ENCODE measurements at regions not wholly inside any gene's neighbourhood (a gene's known extent, or its start where the extent isn't known, plus 50 kb on each side); places are given as distances from the start of the nearest gene placed in this dataset.

DNA sequence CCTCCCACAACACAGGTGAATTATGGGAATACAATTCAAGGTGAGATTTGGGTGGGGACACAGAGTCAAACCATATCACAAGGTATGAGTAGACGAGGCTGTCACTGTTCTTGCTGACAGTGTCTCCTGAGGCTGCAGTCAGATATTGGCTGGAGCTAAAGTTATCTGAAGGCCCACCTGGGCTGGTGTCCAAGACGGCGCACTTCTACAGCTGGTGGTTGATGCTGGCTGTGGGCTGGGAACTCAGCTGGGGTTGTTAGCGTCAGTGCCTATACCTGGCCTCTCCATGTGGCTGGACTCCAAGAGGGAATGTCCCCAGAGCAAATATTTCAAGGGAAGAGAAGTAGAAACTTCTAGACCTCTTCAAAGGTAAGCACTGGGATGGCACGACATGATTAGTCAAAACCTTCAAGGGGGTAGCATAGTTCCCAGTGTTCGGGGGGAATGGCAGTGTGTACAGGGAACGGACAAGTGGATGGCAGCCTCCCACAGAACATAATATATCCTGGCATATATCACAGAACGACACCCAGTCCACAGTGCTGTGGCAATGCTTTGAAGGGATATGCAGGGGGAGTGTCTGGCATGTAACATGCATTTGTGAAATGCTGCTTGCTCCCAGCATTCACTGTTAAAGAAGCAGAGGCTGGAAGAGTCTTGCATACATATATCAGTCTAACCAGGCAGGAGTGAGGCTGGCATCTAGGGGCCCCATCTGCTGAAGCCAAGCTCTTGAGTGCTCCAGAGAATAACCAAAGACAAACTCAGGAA, 126.7 kb upstream of the RFLNA start:
- WGBS, result 71% methylated on average over 8 of the region's 8 CpGs
- H3K36me3 ChIP-seq (ENCODE audit: insufficient read depth), result no peaks in the 10 kb centered on the region
- H3K4me3 ChIP-seq (ENCODE audit: low read depth, low read length), result no peak overlapping the region
- no peaks in the 10 kb centered on the region for H3K4me1 ChIP-seq (ENCODE audit: insufficient read depth)
- H3K27ac ChIP-seq (ENCODE audit: low read depth), result no peak overlapping the region
- DNase-seq (ENCODE audit: extremely low spot score), result no peak

DNA sequence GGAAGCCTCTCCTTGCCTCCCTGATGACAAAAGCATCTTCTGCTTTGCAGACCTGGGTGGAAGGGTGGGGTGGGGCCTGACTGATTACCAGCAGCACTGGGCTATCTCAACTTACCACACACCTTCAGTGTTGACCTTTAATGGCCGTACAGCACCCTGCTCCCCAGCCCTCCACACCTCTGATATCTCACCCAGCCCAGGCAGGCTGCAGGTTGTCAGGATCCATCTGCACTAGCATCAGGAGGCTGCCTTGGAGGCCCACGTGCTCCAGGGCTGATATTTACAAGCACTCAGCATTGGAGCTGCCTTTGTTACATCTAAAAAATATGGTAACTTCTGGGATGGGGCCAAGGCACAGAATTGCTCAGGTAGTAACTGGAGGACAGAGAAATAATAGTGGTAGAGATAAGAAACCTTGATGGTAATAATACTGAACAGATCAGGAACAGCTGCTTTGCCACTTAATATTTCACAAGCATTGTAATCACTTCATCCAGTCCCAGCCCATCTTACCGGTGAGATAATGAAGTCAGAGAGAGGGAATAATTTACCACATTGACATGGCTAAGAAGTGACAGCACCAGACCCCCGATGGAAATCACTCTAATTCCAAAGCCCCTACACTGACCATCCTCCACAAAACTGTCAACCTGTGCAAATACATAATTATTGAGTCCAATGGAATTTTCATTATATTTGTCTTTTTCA, 125.2 kb upstream of the RFLNA start:
- H3K4me1 ChIP-seq (ENCODE audit: insufficient read depth), result peaks cover 1% of the 10 kb centered on the region
- no peak overlapping the region for H3K27ac ChIP-seq (ENCODE audit: low read depth)
- no peaks in the 10 kb centered on the region for H3K36me3 ChIP-seq (ENCODE audit: insufficient read depth)
- no peak for DNase-seq (ENCODE audit: extremely low spot score)
- 62% methylated on average over 4 of the region's 4 CpGs for WGBS
- no peak overlapping the region for H3K4me3 ChIP-seq (ENCODE audit: low read depth, low read length)

DNA sequence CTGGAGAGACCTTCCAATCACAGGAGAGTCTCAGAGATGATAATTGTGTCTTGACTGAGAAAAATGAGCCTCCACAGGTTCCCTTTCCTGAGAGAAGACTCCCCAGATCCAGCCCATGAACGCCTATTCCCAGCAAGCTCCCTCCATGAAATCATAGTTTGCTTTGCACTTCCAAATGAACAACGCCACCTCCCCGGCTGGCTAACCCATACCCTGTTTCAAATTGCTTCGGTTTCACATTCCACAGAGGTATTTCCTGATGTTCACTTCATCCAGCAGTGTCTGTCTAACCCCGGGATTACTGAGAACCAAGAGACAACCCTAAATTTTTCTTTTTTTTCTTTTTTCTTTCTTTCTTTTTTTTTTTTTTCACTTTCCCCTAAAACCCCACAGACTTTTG, 124.1 kb upstream of the RFLNA start:
- H3K36me3 ChIP-seq (ENCODE audit: insufficient read depth), result no peaks in the 10 kb centered on the region
- H3K4me1 ChIP-seq (ENCODE audit: insufficient read depth), result peaks cover 1% of the 10 kb centered on the region
- 81% methylated on average over 5 of the region's 5 CpGs for WGBS
- no peak overlapping the region for H3K27ac ChIP-seq (ENCODE audit: low read depth)
- H3K4me3 ChIP-seq (ENCODE audit: low read depth, low read length), result no peak overlapping the region
- DNase-seq (ENCODE audit: extremely low spot score), result no peak

DNA sequence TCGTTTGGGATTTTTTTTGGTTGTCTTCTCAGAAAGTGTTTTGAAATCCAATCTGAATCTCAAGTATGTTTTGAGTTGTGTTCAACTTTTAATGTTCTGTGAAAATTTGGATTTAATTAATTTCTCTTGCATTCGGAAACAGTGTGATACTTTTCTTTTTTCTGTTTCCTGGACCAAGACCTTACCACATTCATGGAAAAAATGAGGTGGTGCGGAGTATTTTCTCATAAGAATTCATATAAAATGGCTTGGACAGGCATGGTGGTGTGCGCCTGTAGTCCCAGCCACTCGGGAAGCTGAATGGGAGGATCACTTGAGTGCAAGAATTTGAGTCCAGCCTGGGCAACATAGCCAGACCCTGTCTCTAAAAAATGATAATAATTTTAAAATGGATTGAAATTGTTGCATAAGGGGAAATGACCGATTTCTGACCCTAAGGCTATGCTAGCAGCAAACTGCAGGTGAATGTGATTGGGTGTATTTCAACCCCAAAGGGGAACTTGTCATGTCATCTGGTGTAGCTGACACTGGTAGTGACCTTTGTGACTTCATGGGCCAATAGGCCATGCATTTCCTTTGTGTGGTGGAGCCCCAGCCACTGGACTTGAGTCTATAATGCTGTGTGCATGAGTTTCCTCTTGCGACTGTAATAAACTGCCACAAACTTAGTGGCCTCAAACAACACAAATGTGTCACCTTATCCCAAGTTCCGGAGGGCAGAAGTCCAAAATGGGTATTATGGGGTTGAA, 123.5 kb upstream of the RFLNA start:
- no peak for DNase-seq (ENCODE audit: extremely low spot score)
- WGBS, result 92% methylated on average over 8 of the region's 8 CpGs
- Histone ChIP-seq H3K36me3 (ENCODE audit: insufficient read depth) (no peaks in the 10 kb centered on the region), H3K4me3 (ENCODE audit: low read depth, low read length) (no peak overlapping the region), H3K27ac (ENCODE audit: low read depth) (no peak overlapping the region), H3K4me1 (ENCODE audit: insufficient read depth) (peaks cover 1% of the 10 kb centered on the region)

DNA sequence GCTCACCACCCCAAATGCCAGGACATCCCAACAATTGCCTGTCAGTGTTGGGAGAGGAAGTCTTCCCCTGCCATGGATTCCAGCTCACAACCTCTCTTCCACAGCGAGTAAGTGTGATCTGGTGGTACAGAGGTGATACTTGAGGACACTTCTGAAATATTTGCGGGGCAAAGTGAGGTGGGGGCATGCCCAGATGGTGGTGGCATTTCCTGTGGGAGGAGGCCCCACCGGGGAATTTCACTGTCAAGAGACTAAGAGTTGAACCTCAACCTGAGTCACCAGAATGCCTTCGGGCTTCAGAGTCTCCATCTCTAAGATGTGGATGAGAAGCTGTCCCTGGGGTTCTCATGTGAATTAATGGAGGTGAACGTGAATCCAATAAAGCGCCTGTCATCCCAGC, 122.3 kb upstream of the RFLNA start:
- Histone ChIP-seq H3K36me3 (ENCODE audit: insufficient read depth) (no peaks in the 10 kb centered on the region), H3K27ac (ENCODE audit: low read depth) (no peak overlapping the region), H3K4me1 (ENCODE audit: insufficient read depth) (peaks cover 1% of the 10 kb centered on the region), H3K4me3 (ENCODE audit: low read depth, low read length) (no peak overlapping the region)
- WGBS, result 96% methylated on average over 6 of the region's 6 CpGs
- no peak for DNase-seq (ENCODE audit: extremely low spot score)

DNA sequence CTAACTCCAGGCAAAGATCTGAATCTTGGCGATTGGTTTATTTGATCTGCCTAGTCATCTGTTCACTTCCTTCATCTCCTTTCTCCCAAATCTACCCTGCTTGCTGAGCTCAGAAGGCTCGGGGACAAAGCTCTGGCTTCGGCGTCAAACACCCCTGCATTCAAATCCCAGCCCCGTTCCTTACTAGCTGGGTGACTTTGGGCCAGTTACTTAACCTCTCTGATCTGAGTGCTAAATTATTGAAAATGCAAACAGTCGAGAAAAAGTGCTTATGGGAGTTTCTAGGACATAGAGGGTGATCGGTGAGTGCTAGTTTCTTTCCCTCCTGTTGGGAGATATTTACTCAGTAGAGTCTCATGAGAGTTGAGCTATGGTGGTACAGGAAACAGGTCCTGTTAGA, 121.2 kb upstream of the RFLNA start:
- no peaks in the 10 kb centered on the region for H3K36me3 ChIP-seq (ENCODE audit: insufficient read depth)
- H3K4me3 ChIP-seq (ENCODE audit: low read depth, low read length), result no peak overlapping the region
- 95% methylated on average over 7 of the region's 7 CpGs for WGBS
- no peak for DNase-seq (ENCODE audit: extremely low spot score)
- H3K27ac ChIP-seq (ENCODE audit: low read depth), result no peak overlapping the region
- peaks cover 1% of the 10 kb centered on the region for H3K4me1 ChIP-seq (ENCODE audit: insufficient read depth)

DNA sequence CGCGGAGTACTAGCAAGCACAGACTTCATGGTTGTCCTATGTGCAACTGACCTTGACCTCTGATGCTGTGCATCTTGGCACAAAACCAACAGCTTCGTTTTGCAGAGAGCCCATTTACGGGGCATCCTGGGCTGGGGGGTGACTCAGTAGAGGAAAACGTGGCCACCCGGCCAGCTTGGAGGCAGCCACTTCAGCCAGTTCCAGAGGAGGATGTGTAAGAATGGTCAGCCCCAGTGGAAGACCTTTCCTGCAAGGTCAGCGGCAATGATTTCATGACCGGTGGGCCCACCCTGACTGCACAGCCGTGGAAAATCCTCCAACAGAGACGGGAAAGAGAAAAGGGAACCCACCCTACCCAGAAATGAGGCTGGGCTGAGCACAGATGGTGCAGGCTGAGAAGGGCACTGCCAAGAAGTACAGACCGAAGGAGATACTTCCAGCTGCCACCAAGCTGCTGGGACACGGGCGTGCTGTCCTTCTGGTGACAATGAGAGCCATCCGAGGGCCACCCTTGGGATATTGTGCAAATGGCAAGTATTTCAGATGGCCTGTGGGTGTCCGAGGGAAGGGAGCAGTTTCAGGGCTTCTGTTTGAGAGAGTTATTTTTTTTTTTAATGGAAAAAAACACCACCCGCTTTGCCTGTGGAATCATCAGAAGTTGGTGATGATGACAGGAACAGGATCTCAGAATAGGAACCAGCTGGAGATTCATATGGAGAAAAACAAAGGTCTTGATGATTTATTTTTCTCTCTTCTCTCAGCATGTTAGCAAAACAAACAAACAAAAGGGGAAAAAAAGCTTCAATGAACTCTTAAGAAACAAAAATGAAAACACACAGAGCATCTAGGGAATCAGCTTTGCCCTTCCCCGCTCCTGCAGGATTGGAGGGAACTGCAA, 120.2 kb upstream of the RFLNA start:
- Histone ChIP-seq H3K4me3 (ENCODE audit: low read depth, low read length) (no peak overlapping the region), H3K4me1 (ENCODE audit: insufficient read depth) (peaks cover 1% of the 10 kb centered on the region), H3K27ac (ENCODE audit: low read depth) (no peak overlapping the region), H3K36me3 (ENCODE audit: insufficient read depth) (no peaks in the 10 kb centered on the region)
- 71% methylated on average over 17 of the region's 17 CpGs for WGBS
- DNase-seq (ENCODE audit: extremely low spot score), result no peak

DNA sequence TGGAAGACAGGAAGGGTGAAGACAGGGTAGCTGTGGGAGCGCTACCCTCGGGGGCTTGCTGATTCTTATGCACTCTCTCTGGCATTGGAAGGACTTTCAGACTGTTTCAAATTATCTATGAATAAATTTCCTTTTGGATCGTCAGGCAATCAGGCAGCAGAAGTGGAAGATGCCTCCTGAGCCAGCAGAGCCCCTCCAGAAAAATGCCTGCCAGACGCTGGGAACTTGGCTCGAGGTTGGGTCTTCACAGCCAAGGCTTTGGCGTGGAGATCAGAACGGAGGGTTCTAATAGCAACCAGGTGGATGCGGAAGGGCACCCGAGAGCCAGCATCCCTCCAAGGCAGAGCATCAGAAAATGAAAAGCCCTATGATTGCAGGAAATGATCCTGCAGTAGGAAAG, 119.2 kb upstream of the RFLNA start:
- no peak for DNase-seq (ENCODE audit: extremely low spot score)
- Histone ChIP-seq H3K27ac (ENCODE audit: low read depth) (no peak overlapping the region), H3K4me1 (ENCODE audit: insufficient read depth) (peaks cover 1% of the 10 kb centered on the region), H3K36me3 (ENCODE audit: insufficient read depth) (no peaks in the 10 kb centered on the region), H3K4me3 (ENCODE audit: low read depth, low read length) (no peak overlapping the region)
- WGBS, result 68% methylated on average over 9 of the region's 9 CpGs

DNA sequence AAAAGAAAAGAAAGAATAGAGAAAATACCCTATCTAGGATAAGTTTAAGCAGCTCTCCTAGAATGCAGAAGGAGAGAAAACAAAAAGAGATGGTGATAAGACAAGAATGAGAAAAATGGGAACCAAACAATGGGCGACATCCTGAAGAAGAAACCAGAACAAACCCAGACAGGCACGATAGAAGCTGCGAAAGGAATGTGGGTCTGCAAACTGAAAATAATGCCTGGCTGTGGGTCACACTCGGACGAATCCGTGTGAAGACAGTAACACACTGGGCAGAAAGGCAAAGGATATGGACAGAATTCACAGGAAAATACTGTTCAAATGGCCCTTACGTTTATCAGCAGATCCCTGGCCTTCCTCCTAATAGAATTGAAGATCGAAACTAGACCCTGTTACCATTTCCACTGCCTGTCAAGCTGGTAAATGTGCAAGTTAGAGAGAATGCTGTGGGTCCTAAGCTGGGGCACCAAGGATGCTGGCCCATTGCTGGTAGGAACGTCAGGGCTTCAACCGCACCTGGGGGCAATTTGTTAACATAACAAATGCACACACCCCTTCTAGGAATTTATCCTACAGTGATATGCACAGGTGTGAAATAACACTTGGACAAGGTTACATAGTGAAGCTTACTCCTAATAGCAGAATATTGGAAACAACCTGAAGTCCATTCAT, 117.5 kb upstream of the RFLNA start:
- no peak overlapping the region for H3K27ac ChIP-seq (ENCODE audit: low read depth)
- H3K4me1 ChIP-seq (ENCODE audit: insufficient read depth), result peaks cover 1% of the 10 kb centered on the region
- no peak overlapping the region for H3K4me3 ChIP-seq (ENCODE audit: low read depth, low read length)
- H3K36me3 ChIP-seq (ENCODE audit: insufficient read depth), result no peaks in the 10 kb centered on the region
- WGBS, result 89% methylated on average over 10 of the region's 10 CpGs
- no peak for DNase-seq (ENCODE audit: extremely low spot score)

DNA sequence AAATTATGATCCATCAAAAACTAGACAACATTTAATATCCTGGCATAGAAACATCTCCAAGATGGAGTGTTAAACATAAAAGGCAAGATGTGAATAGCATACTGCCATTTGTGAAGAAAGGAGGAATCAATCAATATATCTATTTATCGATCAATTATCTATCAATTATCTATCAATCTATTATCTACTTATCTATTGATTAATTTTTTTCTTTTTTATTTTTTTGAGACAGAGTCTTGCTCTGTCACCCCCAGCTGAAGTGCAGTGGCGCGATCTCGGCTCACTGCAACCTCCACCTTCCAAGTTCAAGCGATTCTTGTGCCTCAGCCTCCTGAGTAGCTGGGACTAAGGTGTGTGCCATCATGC, 117.0 kb upstream of the RFLNA start:
- Histone ChIP-seq H3K4me1 (ENCODE audit: insufficient read depth) (peaks cover 1% of the 10 kb centered on the region), H3K27ac (ENCODE audit: low read depth) (no peak overlapping the region)
- 99% methylated on average over 5 of the region's 5 CpGs for WGBS

DNA sequence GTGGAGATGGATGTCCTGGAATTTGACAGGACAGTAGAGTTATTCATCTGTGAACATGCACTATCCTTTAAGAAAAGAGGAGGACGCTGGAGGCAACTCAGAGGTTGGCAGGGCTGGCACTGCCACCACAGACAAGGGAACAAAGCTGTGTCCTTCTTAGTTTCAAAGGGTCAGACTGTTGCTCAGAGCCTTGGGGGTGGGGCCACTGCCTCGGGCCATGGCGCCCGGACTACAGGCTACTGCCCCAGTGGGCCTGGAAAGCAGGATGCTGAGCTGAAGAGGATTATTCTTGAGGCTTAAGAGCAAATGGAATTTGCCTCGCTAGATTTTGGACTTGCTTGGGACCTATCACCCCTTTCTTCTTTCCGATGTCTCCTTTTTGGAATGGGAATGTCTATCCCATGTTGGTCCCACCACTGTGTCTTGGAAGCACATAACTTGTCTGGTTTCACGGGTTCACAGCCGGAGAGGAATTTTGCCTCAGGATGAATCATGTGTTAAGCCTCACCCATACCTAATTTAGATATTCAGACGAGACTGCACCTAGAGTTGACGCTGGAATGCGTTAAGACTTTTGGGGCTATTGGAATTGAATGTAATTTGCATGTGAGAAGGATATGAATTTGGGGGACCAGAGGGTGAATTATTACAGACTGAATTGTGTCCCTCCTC, 114.8 kb upstream of the RFLNA start:
- H3K27ac ChIP-seq (ENCODE audit: low read depth), result no peak overlapping the region
- no peak for DNase-seq (ENCODE audit: extremely low spot score)
- whole genome bisulfite sequencing, result 90% methylated on average over 11 of the region's 11 CpGs
- H3K4me3 ChIP-seq (ENCODE audit: low read depth, low read length), result no peak overlapping the region
- no peaks in the 10 kb centered on the region for H3K36me3 ChIP-seq (ENCODE audit: insufficient read depth)
- H3K4me1 ChIP-seq (ENCODE audit: insufficient read depth), result no peaks in the 10 kb centered on the region

More for the DNA sequence above, 117.0 kb upstream of the RFLNA start:
- DNase-seq (ENCODE audit: extremely low spot score), result no peak
- Histone ChIP-seq H3K4me3 (ENCODE audit: low read depth, low read length) (no peak overlapping the region), H3K36me3 (ENCODE audit: insufficient read depth) (no peaks in the 10 kb centered on the region)

DNA sequence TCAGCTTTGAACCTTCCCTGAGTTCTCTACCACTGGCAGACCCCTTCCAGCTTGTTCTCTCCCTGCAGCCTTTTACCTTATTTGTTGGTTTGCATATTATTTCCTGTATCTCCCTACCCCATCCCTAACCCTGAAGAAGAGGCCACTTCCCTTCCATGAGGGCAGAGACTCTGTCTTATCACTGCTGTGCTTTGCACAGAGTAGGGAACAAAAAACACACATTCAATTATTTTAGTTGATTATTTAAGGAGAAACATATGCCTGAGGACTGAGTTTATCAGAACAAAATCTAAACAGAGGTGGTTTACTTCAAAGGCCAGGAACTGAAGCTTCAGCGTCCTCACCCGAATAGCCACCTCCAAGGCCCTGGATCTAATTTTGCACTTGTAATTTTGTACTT, 111.7 kb upstream of the RFLNA start:
- Histone ChIP-seq H3K36me3 (ENCODE audit: insufficient read depth) (no peaks in the 10 kb centered on the region), H3K4me1 (ENCODE audit: insufficient read depth) (no peaks in the 10 kb centered on the region), H3K27ac (ENCODE audit: low read depth) (no peak overlapping the region), H3K4me3 (ENCODE audit: low read depth, low read length) (no peak overlapping the region)
- WGBS, result 79% methylated on average over 2 of the region's 2 CpGs
- DNase-seq (ENCODE audit: extremely low spot score), result no peak

Measured in urinary bladder (tissue), 3 donors.